ENCODE measurements at regions not wholly inside any gene's neighbourhood (a gene's known extent, or its start where the extent isn't known, plus 50 kb on each side); places are given as distances from the start of the nearest gene placed in this dataset.

GRCh38 chr2:103152556-103152955 is 390.7 kb downstream of the TMEM182 start:
- TF ChIP-seq CTCF (optimal IDR thresholded peaks at IDR 0.05 in 1 of 3, IDR thresholded peaks at IDR 0.05 in 1 of 3, conservative IDR thresholded peaks at IDR 0.05 in 1 of 3; ENCODE audit: extremely low read depth in 1 of 3, insufficient read depth in 2 of 3, low read length in 3 of 3) (no peak), EZH2 (IDR thresholded peaks at IDR 0.05; ENCODE audit: low read length) (no peak)
